ENCODE measurements at regions not wholly inside any gene's neighbourhood (a gene's known extent, or its start where the extent isn't known, plus 50 kb on each side); places are given as distances from the start of the nearest gene placed in this dataset.

GRCh38 chr4:33187035-33187434, 2466.9 kb downstream of the PCDH7 start:
- no peak for DNase-seq (ENCODE audit: low read depth)
- TF ChIP-seq CTCF (conservative IDR thresholded peaks at IDR 0.05; ENCODE audit: low read depth, low read length): no peak
- no peak overlapping the region for H3K4me3 ChIP-seq (ENCODE audit: low read length)

- TF ChIP-seq CTCF (conservative IDR thresholded peaks at IDR 0.05; ENCODE audit: low read depth, low read length): no peak
- no peak for DNase-seq (ENCODE audit: low read depth)
- H3K4me3 ChIP-seq (ENCODE audit: low read length): no peak overlapping the region
Measured at GRCh38 chr4:33188733-33189132, 2468.6 kb downstream of the PCDH7 start.

DNA sequence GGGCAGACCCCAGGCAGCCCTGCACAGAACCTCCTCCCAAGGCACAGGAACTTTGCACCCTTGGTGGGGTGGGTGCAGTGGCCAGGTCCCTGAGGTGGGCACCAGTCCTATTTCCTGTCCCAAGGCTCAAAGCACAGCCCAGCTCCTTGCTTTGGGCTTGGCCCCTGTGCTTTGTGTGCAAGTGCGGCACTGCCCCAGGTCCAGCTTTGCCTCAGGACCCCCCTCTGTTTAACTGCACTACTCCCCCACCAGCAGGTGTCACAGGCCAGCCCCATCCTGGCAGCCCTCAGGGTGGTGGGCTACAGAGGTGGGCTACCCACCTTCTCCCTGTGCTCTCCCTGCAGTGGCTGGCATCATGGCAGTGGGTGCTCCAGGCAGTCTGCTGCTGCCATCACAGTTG, 2469.0 kb downstream of the PCDH7 start:
- no peak for DNase-seq (ENCODE audit: low read depth)
- no peak for TF ChIP-seq CTCF (conservative IDR thresholded peaks at IDR 0.05; ENCODE audit: low read depth, low read length)
- no peak overlapping the region for H3K4me3 ChIP-seq (ENCODE audit: low read length)

GRCh38 chr4:33193109-33193508, 2472.9 kb downstream of the PCDH7 start:
- TF ChIP-seq CTCF (conservative IDR thresholded peaks at IDR 0.05; ENCODE audit: low read depth, low read length): no peak
- DNase-seq (ENCODE audit: low read depth): no peak
- H3K4me3 ChIP-seq (ENCODE audit: low read length): no peak overlapping the region

GRCh38 chr4:33200377-33200776, 2480.2 kb downstream of the PCDH7 start:
- H3K4me3 ChIP-seq (ENCODE audit: low read length): no peak overlapping the region
- no peak for DNase-seq (ENCODE audit: low read depth)
- no peak for TF ChIP-seq CTCF (conservative IDR thresholded peaks at IDR 0.05; ENCODE audit: low read depth, low read length)

GRCh38 chr4:33218238-33218637, 2498.1 kb downstream of the PCDH7 start:
- no peak overlapping the region for H3K4me3 ChIP-seq (ENCODE audit: low read length)
- TF ChIP-seq CTCF (conservative IDR thresholded peaks at IDR 0.05; ENCODE audit: low read depth, low read length): no peak
- no peak for DNase-seq (ENCODE audit: low read depth)

DNA sequence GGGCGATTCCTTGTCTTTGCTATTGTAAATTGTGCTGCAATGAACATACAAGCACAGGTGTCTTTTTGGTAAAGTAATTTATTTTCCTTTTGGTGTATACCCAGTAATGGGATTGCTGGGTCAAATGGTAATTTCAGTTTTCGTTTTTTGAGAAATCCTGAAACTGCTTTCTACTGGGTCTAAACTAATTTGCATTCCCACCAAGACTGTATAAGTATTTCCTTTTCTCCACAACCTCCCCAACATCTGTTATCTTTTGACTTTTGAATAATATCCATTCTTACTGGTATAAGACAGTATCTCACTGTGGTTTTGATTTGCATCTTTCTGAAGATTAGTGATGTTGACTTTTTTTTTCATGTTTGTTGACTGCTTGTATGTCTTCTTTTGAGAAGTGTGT, 2506.0 kb downstream of the PCDH7 start:
- no peak for DNase-seq (ENCODE audit: low read depth)
- no peak for TF ChIP-seq CTCF (conservative IDR thresholded peaks at IDR 0.05; ENCODE audit: low read depth, low read length)
- no peak overlapping the region for H3K4me3 ChIP-seq (ENCODE audit: low read length)

All from retinal pigment epithelial cell (primary cell).